CMK (cell line): ENCODE measurements at regions not wholly inside any gene's neighbourhood (a gene's known extent, or its start where the extent isn't known, plus 50 kb on each side); places are given as distances from the start of the nearest gene placed in this dataset.

Source experiments
- DNase-seq: peaks from one replicate; pipeline ENCODE4 v3.0.0-alpha.2; 2010; ENCODE audit warnings: low read depth

- DNase-seq, result no peak
Measured at GRCh38 chr10:113364227-113364626, 188.6 kb upstream of the HABP2 start.

GRCh38 chr10:113368666-113369364 is 184.0 kb upstream of the HABP2 start:
- no peak for DNase-seq

- DNase-seq, result no peak
Measured at GRCh38 chr10:113369365-113369694, 183.5 kb upstream of the HABP2 start.

- DNase-seq, result no peak
Measured at GRCh38 chr10:113376428-113376827, 176.4 kb upstream of the HABP2 start.

- no peak for DNase-seq
Measured at GRCh38 chr10:113379091-113379490, 173.8 kb upstream of the HABP2 start.

- peak; percentile 9 for DNase-seq
Measured at GRCh38 chr10:113381416-113381815, 171.4 kb upstream of the HABP2 start.

GRCh38 chr10:113381981-113382509 is 170.8 kb upstream of the HABP2 start:
- DNase-seq, result peak; percentile 44

GRCh38 chr10:113382691-113383090 is 170.2 kb upstream of the HABP2 start:
- no peak for DNase-seq

GRCh38 chr10:113384181-113384580 is 168.7 kb upstream of the HABP2 start:
- DNase-seq, result no peak

- DNase-seq, result peak; percentile 12
Measured at GRCh38 chr10:113385021-113385999, 167.5 kb upstream of the HABP2 start.

- no peak for DNase-seq
Measured at GRCh38 chr10:113386005-113386404, 166.8 kb upstream of the HABP2 start.

- DNase-seq, result no peak
Measured at GRCh38 chr10:113389969-113390368, 162.9 kb upstream of the HABP2 start.

- DNase-seq, result no peak
Measured at GRCh38 chr10:113390896-113391295, 162.0 kb upstream of the HABP2 start.

GRCh38 chr10:113397047-113397446 is 155.8 kb upstream of the HABP2 start:
- DNase-seq, result no peak

GRCh38 chr10:113399065-113399464 is 153.8 kb upstream of the HABP2 start:
- DNase-seq, result no peak

- no peak for DNase-seq
Measured at GRCh38 chr10:113402602-113403001, 150.3 kb upstream of the HABP2 start.

GRCh38 chr10:113407218-113407617 is 145.6 kb upstream of the HABP2 start:
- no peak for DNase-seq

- no peak for DNase-seq
Measured at GRCh38 chr10:113409175-113409574, 143.7 kb upstream of the HABP2 start.

GRCh38 chr10:113410618-113411017 is 142.2 kb upstream of the HABP2 start:
- no peak for DNase-seq

- no peak for DNase-seq
Measured at GRCh38 chr10:113411456-113411855, 141.4 kb upstream of the HABP2 start.

- no peak for DNase-seq
Measured at GRCh38 chr10:113412161-113412560, 140.7 kb upstream of the HABP2 start.

GRCh38 chr10:113414543-113414942 is 138.3 kb upstream of the HABP2 start:
- DNase-seq, result no peak

GRCh38 chr10:113415246-113415645 is 137.6 kb upstream of the HABP2 start:
- no peak for DNase-seq
